A673 (cell line): ENCODE measurements at regions not wholly inside any gene's neighbourhood (a gene's known extent, or its start where the extent isn't known, plus 50 kb on each side); places are given as distances from the start of the nearest gene placed in this dataset.

Experiments
- BruUV-seq: library from RNA; stranded (reverse); fragments of 400-500 nt; replicated peaks from 2 replicates; lab custom pipeline; 2021; lab: Mats Ljungman, UMichigan
- CTCF ChIA-PET: fragments of 300-600 bp; sonication (Branson Sonifier 250); formaldehyde crosslinking; loops from one replicate; lab custom pipeline; 2022; ENCODE audit warnings: antibody characterized with exemption; lab: Charles Lee
- POLR2A ChIA-PET: fragments of 300-600 bp; sonication (Branson Sonifier 250); formaldehyde crosslinking; loops from one replicate; lab custom pipeline; 2022; ENCODE audit warnings: antibody characterized with exemption; ENCODE audit not compliant: low non-redundant PET; lab: Charles Lee
- DNase-seq: peaks from one replicate; pipeline ENCODE4 v3.0.0-alpha.2; 2015; ENCODE audit warnings: low spot score
- H3K27ac ChIP-seq: fragments of 200-600 bp; sonication (generic); 2 replicates; pipeline ENCODE4 v1.5.1; 2016; ENCODE audit warnings: mixed run types, low read depth, mild to moderate bottlenecking, mixed read lengths, antibody characterized with exemption, low read length; ENCODE audit not compliant: poor library complexity, severe bottlenecking
- H3K27me3 ChIP-seq: fragments of 200-600 bp; sonication (generic); replicated peaks from 2 replicates; pipeline ENCODE4 v1.6.1; 2017; ENCODE audit warnings: mixed run types, low read depth, mild to moderate bottlenecking, mixed read lengths, antibody characterized with exemption, low read length; ENCODE audit not compliant: insufficient read depth, poor library complexity
- H3K36me3 ChIP-seq: fragments of 200-600 bp; sonication (generic); 2 replicates; pipeline ENCODE4 v1.6.1; 2016; ENCODE audit warnings: mixed run types, mild to moderate bottlenecking, mixed read lengths, antibody characterized with exemption, low read length; ENCODE audit not compliant: insufficient read depth, poor library complexity, severe bottlenecking
- H3K4me1 ChIP-seq: fragments of 200-600 bp; sonication (generic); 2 replicates; pipeline ENCODE4 v1.6.1; 2017; ENCODE audit warnings: mixed run types, mild to moderate bottlenecking, mixed read lengths, antibody characterized with exemption, low read length; ENCODE audit not compliant: insufficient read depth, poor library complexity, severe bottlenecking
- H3K4me3 ChIP-seq: fragments of 200-600 bp; sonication (generic); 2 replicates; pipeline ENCODE4 v1.5.1; 2016; ENCODE audit warnings: low read depth, mixed run types, mild to moderate bottlenecking, mixed read lengths, low read length; ENCODE audit not compliant: poor library complexity, severe bottlenecking
- H3K9me3 ChIP-seq: fragments of 200-600 bp; sonication (generic); 2 replicates; pipeline ENCODE4 v1.6.1; 2016; ENCODE audit warnings: mixed run types, low read depth, mild to moderate bottlenecking, mixed read lengths, antibody characterized with exemption, low read length; ENCODE audit not compliant: poor library complexity, severe bottlenecking
- CTCF ChIP-seq: fragments of 300-800, 200-600 bp; sonication (generic); conservative IDR thresholded peaks from 2 replicates; pipeline ENCODE4 v1.5.1; 2017; ENCODE audit warnings: low read depth, mild to moderate bottlenecking, antibody characterized with exemption, low read length, moderate library complexity, mixed read lengths
- EZH2 ChIP-seq: fragments of 200-600 bp; sonication (generic); IDR thresholded peaks from 2 replicates; pipeline ENCODE4 v1.6.1; 2017; ENCODE audit warnings: borderline replicate concordance, low read depth, mild to moderate bottlenecking, mixed read lengths, antibody characterized with exemption, low read length; ENCODE audit not compliant: poor library complexity, severe bottlenecking
- intact Hi-C: fragments of 100-400 bp; cut with micrococcal nuclease; formaldehyde crosslinking; loops from one replicate; pipeline ENCODE4 v1.10.0; 2022; ENCODE audit not compliant: unreplicated experiment

- no peaks in the 10 kb centered on the region for H3K4me1 ChIP-seq
- H3K4me3 ChIP-seq, result no peak overlapping the region
- BruUV-seq, result no TSS peak
- H3K27ac ChIP-seq, result no peak overlapping the region
- no peaks in the 10 kb centered on the region for H3K36me3 ChIP-seq
- CTCF ChIA-PET, result no interaction called here
- POLR2A ChIA-PET, result no interaction called here
- DNase-seq, result no peak
- intact Hi-C loops, result no loop called here
- H3K27me3 ChIP-seq, result no peaks in the 10 kb centered on the region
- TF ChIP-seq EZH2, result no peak
- TF ChIP-seq CTCF, result no peak
- no peaks in the 10 kb centered on the region for H3K9me3 ChIP-seq
Observed at GRCh38 chr19:30911491-30911890, 437.7 kb downstream of the TSHZ3 start.

GRCh38 chr19:30910485-30911240 is 438.6 kb downstream of the TSHZ3 start:
- no peaks in the 10 kb centered on the region for H3K9me3 ChIP-seq
- H3K4me1 ChIP-seq, result no peaks in the 10 kb centered on the region
- intact Hi-C loops, result no loop called here
- ChIA-PET CTCF (no interaction called here), POLR2A (no interaction called here)
- BruUV-seq, result no TSS peak
- no peaks in the 10 kb centered on the region for H3K36me3 ChIP-seq
- H3K27me3 ChIP-seq, result no peaks in the 10 kb centered on the region
- DNase-seq, result no peak
- no peak for TF ChIP-seq CTCF
- TF ChIP-seq EZH2, result no peak
- H3K4me3 ChIP-seq, result no peak overlapping the region
- H3K27ac ChIP-seq, result no peak overlapping the region

GRCh38 chr19:30909216-30909615 is 440.0 kb downstream of the TSHZ3 start:
- no peaks in the 10 kb centered on the region for H3K36me3 ChIP-seq
- ChIA-PET CTCF (interaction anchor here (0.6 kb wide), 1 partner anchor 1354 kb away, joined by 9 read pairs; no protein-coding TSS in a partner anchor), POLR2A (no interaction called here)
- no peak overlapping the region for H3K27ac ChIP-seq
- H3K27me3 ChIP-seq, result no peaks in the 10 kb centered on the region
- no TSS peak for BruUV-seq
- H3K4me1 ChIP-seq, result no peaks in the 10 kb centered on the region
- intact Hi-C loops, result no loop called here
- no peak for DNase-seq
- no peak for TF ChIP-seq CTCF
- no peak for TF ChIP-seq EZH2
- H3K4me3 ChIP-seq, result no peak overlapping the region
- H3K9me3 ChIP-seq, result no peaks in the 10 kb centered on the region
